Inferior parietal cortex (tissue), 1 donor: ENCODE measurements at regions not wholly inside any gene's neighbourhood (a gene's known extent, or its start where the extent isn't known, plus 50 kb on each side); places are given as distances from the start of the nearest gene placed in this dataset.
"Not testable (repeated sequence)": the region's sequence is repeated elsewhere in the genome, so short reads cannot be mapped to it uniquely, and the experiment has no call there.

ENCODE experiments used
- DNase-seq: peaks from one replicate; pipeline ENCODE4 v3.0.0-alpha.2; 2016; ENCODE audit errors: extremely low spot score

GRCh38 chr1:217138799-217139466 is 415.7 kb upstream of the ESRRG start:
- no peak for DNase-seq

GRCh38 chr1:217138173-217138765 is 415.0 kb upstream of the ESRRG start:
- no peak for DNase-seq

- DNase-seq, result no peak
Measured at GRCh38 chr1:217137210-217137881, 414.1 kb upstream of the ESRRG start.

- no peak for DNase-seq
Measured at GRCh38 chr1:217136895-217137205, 413.6 kb upstream of the ESRRG start.

GRCh38 chr1:217135987-217136894 is 413.0 kb upstream of the ESRRG start:
- DNase-seq, result no peak

GRCh38 chr1:217135569-217135915 is 412.3 kb upstream of the ESRRG start:
- DNase-seq, result no peak

GRCh38 chr1:217134857-217135568 is 411.8 kb upstream of the ESRRG start:
- no peak for DNase-seq

- peak; percentile 6 for DNase-seq
Measured at GRCh38 chr1:217133958-217134856, 411.0 kb upstream of the ESRRG start.

- DNase-seq, result no peak
Measured at GRCh38 chr1:217133092-217133491, 409.9 kb upstream of the ESRRG start.

- DNase-seq, result not testable (repeated sequence)
Measured at GRCh38 chr1:217123340-217123739, 400.1 kb upstream of the ESRRG start.

GRCh38 chr1:217117973-217118465 is 394.8 kb upstream of the ESRRG start:
- no peak for DNase-seq

- no peak for DNase-seq
Measured at GRCh38 chr1:217115404-217116380, 392.5 kb upstream of the ESRRG start.

- DNase-seq, result no peak
Measured at GRCh38 chr1:217109928-217110327, 386.7 kb upstream of the ESRRG start.

GRCh38 chr1:217106231-217106901 is 383.1 kb upstream of the ESRRG start:
- no peak for DNase-seq

- DNase-seq, result no peak
Measured at GRCh38 chr1:217105437-217105836, 382.2 kb upstream of the ESRRG start.

- DNase-seq, result no peak
Measured at GRCh38 chr1:217097819-217098218, 374.6 kb upstream of the ESRRG start.

- no peak for DNase-seq
Measured at GRCh38 chr1:217096200-217096599, 373.0 kb upstream of the ESRRG start.

- no peak for DNase-seq
Measured at GRCh38 chr1:217095050-217095622, 371.9 kb upstream of the ESRRG start.
